ENCODE measurements at regions not wholly inside any gene's neighbourhood (a gene's known extent, or its start where the extent isn't known, plus 50 kb on each side); places are given as distances from the start of the nearest gene placed in this dataset.

GRCh38 chr1:203926025-203926540 is 64.7 kb downstream of the SNRPE start:
- Histone ChIP-seq H3F3A (ENCODE audit: insufficient read depth, low read length) (no peaks in the 10 kb centered on the region), H3K9ac (ENCODE audit: low read length) (no peak overlapping the region), H3K9me2 (replicated peaks; ENCODE audit: insufficient read depth, low read length) (no peaks in the 10 kb centered on the region), H3K27me3 (replicated peaks; ENCODE audit: insufficient read depth, low read length) (no peaks in the 10 kb centered on the region), H4K20me1 (ENCODE audit: insufficient read depth, low read length) (no peaks in the 10 kb centered on the region), H3K4me1 (ENCODE audit: low read length) (no peaks in the 10 kb centered on the region), H3K9me3 (replicated peaks; ENCODE audit: insufficient read depth, low read length) (no peaks in the 10 kb centered on the region), H3K79me2 (ENCODE audit: low read length) (no peaks in the 10 kb centered on the region), H3K4me3 (ENCODE audit: low read length) (no peak overlapping the region), H2AFZ (ENCODE audit: low read length) (no peak overlapping the region), H3K4me2 (ENCODE audit: low read depth, low read length) (no peak overlapping the region), H3K27ac (ENCODE audit: low read length) (no peak overlapping the region), H3K36me3 (replicated peaks; ENCODE audit: insufficient read depth, low read length) (no peaks in the 10 kb centered on the region)
- TF ChIP-seq EZH2phosphoT487 (IDR thresholded peaks at IDR 0.05; ENCODE audit: low read length): no peak
- no peak for TF ChIP-seq EZH2 (optimal IDR thresholded peaks at IDR 0.05; ENCODE audit: low read depth, low read length)
- no peak for DNase-seq

- Histone ChIP-seq H3K36me3 (replicated peaks; ENCODE audit: insufficient read depth, low read length) (no peaks in the 10 kb centered on the region), H3K27me3 (replicated peaks; ENCODE audit: insufficient read depth, low read length) (no peaks in the 10 kb centered on the region), H3K9ac (ENCODE audit: low read length) (no peak overlapping the region), H3K4me3 (ENCODE audit: low read length) (no peak overlapping the region), H3K9me2 (replicated peaks; ENCODE audit: insufficient read depth, low read length) (no peaks in the 10 kb centered on the region), H3F3A (ENCODE audit: insufficient read depth, low read length) (no peaks in the 10 kb centered on the region), H3K27ac (ENCODE audit: low read length) (no peak overlapping the region), H3K79me2 (ENCODE audit: low read length) (no peaks in the 10 kb centered on the region), H3K9me3 (replicated peaks; ENCODE audit: insufficient read depth, low read length) (no peaks in the 10 kb centered on the region), H4K20me1 (ENCODE audit: insufficient read depth, low read length) (no peaks in the 10 kb centered on the region), H3K4me1 (ENCODE audit: low read length) (no peaks in the 10 kb centered on the region), H2AFZ (ENCODE audit: low read length) (no peak overlapping the region), H3K4me2 (ENCODE audit: low read depth, low read length) (no peak overlapping the region)
- TF ChIP-seq EZH2 (optimal IDR thresholded peaks at IDR 0.05; ENCODE audit: low read depth, low read length): no peak
- TF ChIP-seq EZH2phosphoT487 (IDR thresholded peaks at IDR 0.05; ENCODE audit: low read length): no peak
- TF ChIP-seq CTCF (IDR thresholded peaks at IDR 0.05; ENCODE audit: low read length): no peak
- no peak for DNase-seq
Measured at GRCh38 chr1:203929741-203930309, 68.4 kb downstream of the SNRPE start.

- H3K27me3 ChIP-seq (replicated peaks; ENCODE audit: insufficient read depth, low read length): no peaks in the 10 kb centered on the region
- H4K20me1 ChIP-seq (ENCODE audit: insufficient read depth, low read length): no peaks in the 10 kb centered on the region
- H3K4me3 ChIP-seq (ENCODE audit: low read length): no peak overlapping the region
- TF ChIP-seq CTCF (IDR thresholded peaks at IDR 0.05; ENCODE audit: low read length) (no peak), EZH2phosphoT487 (IDR thresholded peaks at IDR 0.05; ENCODE audit: low read length) (no peak), EZH2 (optimal IDR thresholded peaks at IDR 0.05; ENCODE audit: low read depth, low read length) (no peak)
- H2AFZ ChIP-seq (ENCODE audit: low read length): no peak overlapping the region
- DNase-seq: no peak
- no peak overlapping the region for H3K4me2 ChIP-seq (ENCODE audit: low read depth, low read length)
- no peaks in the 10 kb centered on the region for H3K79me2 ChIP-seq (ENCODE audit: low read length)
- no peaks in the 10 kb centered on the region for H3K9me2 ChIP-seq (replicated peaks; ENCODE audit: insufficient read depth, low read length)
- no peaks in the 10 kb centered on the region for H3K36me3 ChIP-seq (replicated peaks; ENCODE audit: insufficient read depth, low read length)
- no peaks in the 10 kb centered on the region for H3K9me3 ChIP-seq (replicated peaks; ENCODE audit: insufficient read depth, low read length)
- no peaks in the 10 kb centered on the region for H3F3A ChIP-seq (ENCODE audit: insufficient read depth, low read length)
- no peak overlapping the region for H3K27ac ChIP-seq (ENCODE audit: low read length)
- H3K9ac ChIP-seq (ENCODE audit: low read length): no peak overlapping the region
- no peaks in the 10 kb centered on the region for H3K4me1 ChIP-seq (ENCODE audit: low read length)
Measured at GRCh38 chr1:203930342-203930741, 68.9 kb downstream of the SNRPE start.

GRCh38 chr1:203931953-203932352 is 70.6 kb downstream of the SNRPE start:
- Histone ChIP-seq H3K4me1 (ENCODE audit: low read length) (no peaks in the 10 kb centered on the region), H3K4me3 (ENCODE audit: low read length) (no peak overlapping the region), H3K9ac (ENCODE audit: low read length) (no peak overlapping the region), H3K27ac (ENCODE audit: low read length) (no peak overlapping the region), H2AFZ (ENCODE audit: low read length) (no peak overlapping the region), H3K9me3 (replicated peaks; ENCODE audit: insufficient read depth, low read length) (no peaks in the 10 kb centered on the region), H3K4me2 (ENCODE audit: low read depth, low read length) (no peak overlapping the region), H3K36me3 (replicated peaks; ENCODE audit: insufficient read depth, low read length) (no peaks in the 10 kb centered on the region), H3K79me2 (ENCODE audit: low read length) (no peaks in the 10 kb centered on the region), H4K20me1 (ENCODE audit: insufficient read depth, low read length) (no peaks in the 10 kb centered on the region), H3K27me3 (replicated peaks; ENCODE audit: insufficient read depth, low read length) (no peaks in the 10 kb centered on the region), H3K9me2 (replicated peaks; ENCODE audit: insufficient read depth, low read length) (no peaks in the 10 kb centered on the region), H3F3A (ENCODE audit: insufficient read depth, low read length) (no peaks in the 10 kb centered on the region)
- TF ChIP-seq EZH2phosphoT487 (IDR thresholded peaks at IDR 0.05; ENCODE audit: low read length): no peak
- TF ChIP-seq CTCF (IDR thresholded peaks at IDR 0.05; ENCODE audit: low read length): no peak
- no peak for TF ChIP-seq EZH2 (optimal IDR thresholded peaks at IDR 0.05; ENCODE audit: low read depth, low read length)
- DNase-seq: no peak

All from MM.1S (cell line).